Gastrocnemius medialis (tissue), 4 donors: ENCODE measurements at regions not wholly inside any gene's neighbourhood (a gene's known extent, or its start where the extent isn't known, plus 50 kb on each side); places are given as distances from the start of the nearest gene placed in this dataset.

ENCODE experiments used
- CTCF ChIP-seq, 5 experiments: fragments of 450-650 bp in 3 of 5; fragments of 200-600 bp in 2 of 5; sonication (generic) in 2 of 5; IDR thresholded peaks in 4 of 5; conservative IDR thresholded peaks in 1 of 5; 1 replicate in 4 of 5; 2 replicates in 1 of 5; pipeline ENCODE4 v1.5.1; 2016 to 2019; ENCODE audit warnings: antibody characterized with exemption in 5 of 5, mild to moderate bottlenecking in 3 of 5, moderate library complexity in 3 of 5
- POLR2A ChIP-seq, 2 donors: fragments of 450-650 bp; IDR thresholded peaks; one replicate each; pipeline ENCODE4 v1.6.1; 2017; ENCODE audit warnings: antibody characterized with exemption in 2 of 2, mild to moderate bottlenecking in 2 of 2, moderate library complexity in 2 of 2

GRCh38 chr3:18703798-18704197 lies 278.7 kb upstream of the SATB1 start:
- TF ChIP-seq CTCF (IDR thresholded peaks at IDR 0.05 in 4 of 5, conservative IDR thresholded peaks at IDR 0.05 in 1 of 5) (no peak), POLR2A (IDR thresholded peaks at IDR 0.05) (no peak)
